SH-SY5Y (cell line): ENCODE measurements at regions not wholly inside any gene's neighbourhood (a gene's known extent, or its start where the extent isn't known, plus 50 kb on each side); places are given as distances from the start of the nearest gene placed in this dataset.

ENCODE experiments used
- GATA2 ChIP-seq: IDR thresholded peaks from 2 replicates; pipeline ENCODE4 v1.6.1; 2011; ENCODE audit warnings: mild to moderate bottlenecking, low read depth, low read length
- GATA3 ChIP-seq: IDR thresholded peaks from 2 replicates; pipeline ENCODE4 v1.6.1; 2011; ENCODE audit warnings: low read depth, mild to moderate bottlenecking, low read length, moderate library complexity

GRCh38 chr14:103259801-103260628, 74.0 kb upstream of the EIF5 start:
- TF ChIP-seq GATA2: no peak
- no peak for TF ChIP-seq GATA3
